HG03060 (cell line): ENCODE measurements at regions not wholly inside any gene's neighbourhood (a gene's known extent, or its start where the extent isn't known, plus 50 kb on each side); places are given as distances from the start of the nearest gene placed in this dataset.

Experiments used
- ATAC-seq: cut with Tn5 transposase; IDR thresholded peaks from one replicate; pipeline ENCODE4 v1.9.1; 2021; ENCODE audit warnings: low read depth, moderate number of reproducible peaks; ENCODE audit not compliant: unreplicated experiment

- no peak for ATAC-seq
These were observed 191.1 kb downstream of the FNDC1 start for GRCh38 chr6:159360306-159360705.

- ATAC-seq: no peak
These were observed 190.5 kb downstream of the FNDC1 start for GRCh38 chr6:159359581-159360297.

- ATAC-seq: no peak
These were observed 189.4 kb downstream of the FNDC1 start for GRCh38 chr6:159358562-159358961.

- no peak for ATAC-seq
These were observed 188.2 kb downstream of the FNDC1 start for GRCh38 chr6:159357211-159357915.

DNA sequence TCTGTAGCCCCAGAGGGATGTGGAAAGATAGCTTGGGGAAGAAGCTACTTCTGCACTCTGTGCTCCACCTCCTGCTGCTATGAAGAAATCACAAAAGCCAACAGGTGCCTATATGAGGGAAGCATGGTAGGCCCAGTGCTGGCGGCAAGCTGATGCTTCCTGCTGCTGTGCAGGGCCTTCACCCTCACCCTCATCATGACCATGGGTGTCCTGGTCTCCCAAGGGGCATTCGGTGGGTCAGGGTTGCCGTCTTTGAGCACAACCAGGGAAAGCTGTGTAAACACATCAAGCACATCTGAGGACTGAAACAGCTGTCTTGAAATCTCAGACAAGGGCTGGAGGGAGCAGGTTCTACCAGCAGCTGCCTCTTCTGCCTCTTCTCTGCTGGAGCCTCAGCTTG, 184.0 kb downstream of the FNDC1 start:
- no peak for ATAC-seq

GRCh38 chr6:159351707-159352106, 182.5 kb downstream of the FNDC1 start:
- no peak for ATAC-seq

DNA sequence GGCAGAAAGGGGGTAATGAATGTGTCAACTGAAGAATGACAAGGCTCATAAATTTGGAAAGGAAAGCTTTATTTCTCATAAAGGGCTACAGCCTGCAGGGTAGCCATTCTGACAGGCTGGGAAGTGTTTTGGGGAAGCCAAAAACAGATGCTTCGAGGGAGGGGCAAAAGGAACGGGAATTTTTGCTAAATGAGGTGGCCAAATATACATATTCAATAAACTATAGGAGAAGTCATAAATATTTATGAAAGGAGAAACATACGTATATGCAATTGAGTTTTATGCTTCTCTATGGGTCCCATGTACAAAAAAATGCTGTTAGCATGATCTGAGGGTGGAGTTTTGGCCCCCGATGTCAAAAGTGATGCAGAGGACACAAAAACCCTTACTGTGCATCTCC, 180.7 kb downstream of the FNDC1 start:
- no peak for ATAC-seq

GRCh38 chr6:159343709-159344108, 174.5 kb downstream of the FNDC1 start:
- no peak for ATAC-seq

- no peak for ATAC-seq
These were observed 172.9 kb downstream of the FNDC1 start for GRCh38 chr6:159342146-159342545.

DNA sequence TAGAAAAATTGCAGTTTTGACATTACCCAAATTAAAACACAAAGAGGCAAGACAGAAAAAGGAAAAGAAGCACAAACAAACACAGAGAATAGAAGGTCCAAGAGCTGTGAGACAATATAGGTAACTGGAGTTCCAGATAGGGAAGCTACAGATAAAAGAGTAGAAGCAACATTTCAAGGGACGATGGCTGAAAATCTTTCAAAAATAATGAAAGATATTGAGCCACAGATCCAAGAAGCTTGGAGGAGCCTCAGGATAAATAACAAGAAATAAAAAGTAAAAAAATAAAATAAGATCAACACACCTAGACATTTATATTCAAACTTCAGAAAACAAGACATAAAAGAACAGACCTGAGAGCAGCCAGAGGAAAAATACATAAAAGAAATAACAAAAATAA, 164.9 kb downstream of the FNDC1 start:
- no peak for ATAC-seq

DNA sequence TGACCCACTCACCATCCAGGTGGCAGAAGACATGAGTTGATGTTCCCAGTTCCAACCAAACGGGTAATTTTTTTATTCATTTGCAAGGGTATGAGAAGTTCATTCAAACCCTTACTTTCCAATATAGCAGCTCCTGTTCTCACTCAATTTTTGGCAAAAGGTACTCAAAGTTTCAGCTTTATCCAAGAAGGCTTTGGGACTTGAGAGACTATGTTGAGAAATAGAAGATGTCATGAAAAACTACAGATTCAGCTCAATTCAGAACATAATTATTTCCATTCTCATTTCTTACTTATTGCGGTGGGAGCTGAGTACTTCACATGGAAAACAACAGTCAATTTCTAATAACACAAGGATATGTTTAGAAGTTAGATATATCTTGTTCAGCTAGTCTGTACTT, 162.3 kb downstream of the FNDC1 start:
- ATAC-seq: no peak

DNA sequence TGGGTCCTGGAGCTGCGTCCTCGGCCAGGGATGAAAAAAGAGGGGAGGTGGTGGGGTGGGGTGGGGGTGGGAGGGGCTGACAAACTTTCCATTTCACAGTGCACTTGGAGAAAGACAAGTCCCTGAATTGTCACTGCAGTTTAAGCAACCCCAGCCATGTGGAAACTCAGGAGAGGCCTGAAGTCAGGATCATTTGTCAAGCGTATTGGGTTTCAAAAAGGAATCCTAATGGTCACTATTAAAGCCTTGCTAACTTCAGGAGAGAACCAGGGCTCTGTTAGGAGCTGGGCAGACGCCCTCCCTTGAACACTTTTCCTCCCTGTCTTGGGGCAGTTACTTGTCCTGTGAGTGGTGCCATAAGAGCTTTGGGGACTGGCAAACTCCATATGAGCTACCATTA, 159.9 kb downstream of the FNDC1 start:
- ATAC-seq: no peak

DNA sequence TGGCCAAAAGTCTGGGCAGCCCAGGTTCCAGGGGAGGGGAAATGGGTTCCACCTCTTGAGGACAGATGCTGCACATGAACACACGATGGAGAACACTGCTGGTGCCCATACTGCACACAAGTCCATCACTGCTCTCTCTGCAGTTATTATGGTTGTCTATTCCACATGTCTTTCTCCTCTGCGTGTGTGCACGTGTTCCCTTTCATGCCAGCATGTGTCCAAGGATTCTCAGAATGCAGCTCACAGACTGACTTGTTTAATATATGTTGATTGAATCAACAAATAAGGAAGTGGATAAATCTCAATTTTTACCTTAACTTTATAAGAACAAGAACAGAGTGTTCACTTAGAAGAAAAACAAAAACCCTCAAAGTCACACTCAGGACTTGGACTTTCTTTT, 158.9 kb downstream of the FNDC1 start:
- ATAC-seq: no peak

DNA sequence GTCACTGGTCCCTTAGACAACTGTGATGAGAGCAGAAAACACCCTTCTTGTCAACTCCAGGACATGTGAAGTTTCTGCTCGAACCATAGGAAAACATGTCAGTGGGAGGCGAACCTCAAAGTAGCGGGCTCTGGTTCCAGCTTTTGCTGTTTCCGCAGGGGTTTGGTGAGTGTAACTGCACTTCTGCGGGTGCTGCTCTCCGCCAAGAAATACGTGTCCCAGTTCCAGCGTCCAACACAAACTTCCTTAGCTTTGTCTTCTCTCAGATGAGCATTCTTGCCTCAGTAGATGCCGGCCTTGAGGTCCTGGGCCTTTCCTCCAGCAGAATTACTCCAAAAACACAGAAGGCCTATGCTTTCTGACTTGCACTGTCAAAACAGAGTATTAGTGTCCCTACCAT, 156.3 kb downstream of the FNDC1 start:
- ATAC-seq: no peak

DNA sequence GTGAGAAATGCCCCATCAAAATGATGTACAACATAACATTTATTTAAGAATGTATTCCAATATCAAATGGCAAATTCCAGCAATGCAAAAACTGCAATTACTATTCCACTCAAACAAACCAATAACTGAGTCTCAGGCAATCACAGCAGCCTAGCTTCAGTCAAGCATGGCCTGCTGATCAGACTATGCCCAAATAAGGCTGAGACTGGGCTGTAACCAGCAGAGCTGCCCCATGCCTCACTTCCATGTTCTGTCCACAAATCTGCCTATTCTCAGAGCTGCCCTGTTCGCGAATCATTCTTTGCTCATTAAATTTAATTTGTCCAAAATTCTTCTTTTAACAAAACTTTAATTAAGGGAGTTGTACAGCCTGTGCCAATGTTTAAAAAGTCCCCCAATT, 155.4 kb downstream of the FNDC1 start:
- no peak for ATAC-seq
